ENCODE measurements at regions not wholly inside any gene's neighbourhood (a gene's known extent, or its start where the extent isn't known, plus 50 kb on each side); places are given as distances from the start of the nearest gene placed in this dataset.
"Not testable (repeated sequence)": the region's sequence is repeated elsewhere in the genome, so short reads cannot be mapped to it uniquely, and the experiment has no call there.

DNA sequence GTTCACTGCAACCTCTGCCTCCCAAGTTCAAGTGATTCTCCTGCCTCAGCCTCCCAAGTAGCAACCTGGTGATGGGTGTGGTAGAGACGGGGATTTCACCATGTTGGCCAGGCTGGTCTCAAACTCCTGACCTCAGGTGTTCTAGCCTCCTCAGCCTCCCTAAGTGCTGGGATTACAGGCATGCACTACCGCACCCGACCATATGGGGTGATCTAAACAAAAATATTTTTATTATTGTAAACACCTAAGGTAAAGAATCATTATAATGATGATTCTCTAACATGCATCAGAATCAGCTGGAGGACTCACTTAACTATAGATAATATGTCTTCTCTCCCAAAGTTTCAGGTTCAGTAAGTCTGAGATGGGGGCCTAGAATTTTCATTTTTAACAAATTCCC, 96.2 kb upstream of the ALG10 start:
- DNase-seq, result no peak

DNA sequence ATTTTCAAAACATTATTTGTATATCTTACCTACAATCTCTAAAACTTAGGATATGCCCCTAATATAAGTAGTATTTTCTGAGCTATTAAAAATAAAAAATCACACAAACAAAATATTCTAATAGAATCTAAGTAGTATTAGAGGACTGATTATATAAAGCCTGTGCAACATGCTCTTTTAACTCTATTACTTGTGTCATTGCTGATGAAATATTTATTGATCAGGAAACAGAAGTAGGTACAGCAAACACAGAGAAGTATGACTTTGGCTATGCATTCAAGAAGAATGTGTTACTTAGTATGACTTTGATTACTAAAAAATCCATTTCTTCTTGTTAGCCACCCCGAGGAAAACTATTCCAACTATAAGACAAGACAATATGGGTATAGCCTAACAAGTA, 84.6 kb upstream of the ALG10 start:
- H3K27me3 ChIP-seq; intact Hi-C loops (cut with DNase I); H3K36me3 ChIP-seq; H3K4me1 ChIP-seq; DNase-seq; ATAC-seq; H3K9me3 ChIP-seq; H3K4me3 ChIP-seq; H3K27ac ChIP-seq: not testable (repeated sequence)
- WGBS, 2 donors, result 64 to 66% methylated on average over 1 of the region's 1 CpG

More for the DNA sequence above, 96.2 kb upstream of the ALG10 start:
- intact Hi-C loops (cut with DNase I), result no loop called here
- Histone ChIP-seq H3K36me3 (no peaks in the 10 kb centered on the region), H3K4me3 (no peak overlapping the region), H3K27me3 (no peaks in the 10 kb centered on the region), H3K4me1 (no peaks in the 10 kb centered on the region), H3K9me3 (peaks cover 0 to 42% (median 6%) of the 10 kb centered on the region in 11 donors), H3K27ac (no peak overlapping the region)
- ATAC-seq, result no peak
- no peak for TF ChIP-seq CTCF (IDR thresholded peaks at IDR 0.05)
- 70 to 81% methylated on average over 3 of the region's 3 CpGs for WGBS, 2 donors

- no peak for ATAC-seq
- Histone ChIP-seq H3K27me3 (no peaks in the 10 kb centered on the region), H3K4me3 (no peak overlapping the region), H3K36me3 (no peaks in the 10 kb centered on the region), H3K4me1 (no peaks in the 10 kb centered on the region), H3K27ac (no peak overlapping the region), H3K9me3 (peaks cover 0 to 4% (median 0%) of the 10 kb centered on the region in 11 donors)
- no peak for DNase-seq
- TF ChIP-seq CTCF (IDR thresholded peaks at IDR 0.05), result no peak
- WGBS, 2 donors, result 58 to 60% methylated on average over 3 of the region's 3 CpGs
- intact Hi-C loops (cut with DNase I), result no loop called here
Observed at GRCh38 chr12:33942172-33942571, 80.1 kb upstream of the ALG10 start.

GRCh38 chr12:33944703-33945437, 77.4 kb upstream of the ALG10 start:
- intact Hi-C loops (cut with DNase I), result no loop called here
- peaks cover 0 to 22% (median 14%) of the 10 kb centered on the region in 11 donors for H3K9me3 ChIP-seq

More at GRCh38 chr12:33944703-33945437, 77.4 kb upstream of the ALG10 start:
- H3K4me1 ChIP-seq, result no peaks in the 10 kb centered on the region
- no peak overlapping the region for H3K27ac ChIP-seq
- WGBS, 2 donors, result 73 to 84% methylated on average over 3 of the region's 3 CpGs
- ATAC-seq, result no peak
- no peak for TF ChIP-seq CTCF (IDR thresholded peaks at IDR 0.05)
- no peaks in the 10 kb centered on the region for H3K27me3 ChIP-seq
- H3K36me3 ChIP-seq, result no peaks in the 10 kb centered on the region
- no peak for DNase-seq
- H3K4me3 ChIP-seq, result no peak overlapping the region

Data from heart right ventricle (tissue), 16 donors.